Endothelial cell (in vitro differentiated cells): ENCODE measurements at regions not wholly inside any gene's neighbourhood (a gene's known extent, or its start where the extent isn't known, plus 50 kb on each side); places are given as distances from the start of the nearest gene placed in this dataset.

Experiments used
- DNase-seq: peaks from one replicate; pipeline ENCODE4 v3.0.0; 2021; ENCODE audit warnings: low spot score
- H3K27ac Mint-ChIP-seq: one replicate; pipeline ENCODE4 v1.8.0; 2021; ENCODE audit warnings: mixed read lengths, inconsistent platforms; ENCODE audit not compliant: unreplicated experiment
- H3K27me3 Mint-ChIP-seq: one replicate; pipeline ENCODE4 v1.8.0; 2021; ENCODE audit warnings: mild to moderate bottlenecking, moderate library complexity, mixed read lengths, inconsistent platforms; ENCODE audit not compliant: unreplicated experiment
- H3K36me3 Mint-ChIP-seq: one replicate; pipeline ENCODE4 v1.8.0; 2021; ENCODE audit warnings: mild to moderate bottlenecking, low read depth, mixed read lengths, inconsistent platforms; ENCODE audit not compliant: unreplicated experiment
- H3K4me1 Mint-ChIP-seq: one replicate; pipeline ENCODE4 v1.8.0; 2021; ENCODE audit warnings: mild to moderate bottlenecking, mixed read lengths, inconsistent platforms; ENCODE audit not compliant: unreplicated experiment
- H3K4me3 Mint-ChIP-seq: one replicate; pipeline ENCODE4 v1.8.0; 2021; ENCODE audit warnings: mild to moderate bottlenecking, mixed read lengths, inconsistent platforms; ENCODE audit not compliant: unreplicated experiment
- H3K9me3 Mint-ChIP-seq: one replicate; pipeline ENCODE4 v1.8.0; 2021; ENCODE audit warnings: mixed read lengths, inconsistent platforms; ENCODE audit not compliant: unreplicated experiment
- CTCF ChIP-seq: fragments of 200-600 bp; sonication (generic); IDR thresholded peaks from one replicate; pipeline ENCODE4 v1.5.0; 2021; ENCODE audit warnings: antibody characterized with exemption; ENCODE audit not compliant: unreplicated experiment

GRCh38 chr6:14197118-14197517, 79.5 kb downstream of the CD83 start:
- TF ChIP-seq CTCF = no peak
- Mint-ChIP-seq H3K27me3 (no peaks in the 10 kb centered on the region), H3K4me1 (no peaks in the 10 kb centered on the region), H3K36me3 (no peaks in the 10 kb centered on the region), H3K4me3 (no peak overlapping the region), H3K9me3 (no peaks in the 10 kb centered on the region), H3K27ac (no peak overlapping the region)
- DNase-seq = no peak

GRCh38 chr6:14200047-14200446, 82.5 kb downstream of the CD83 start:
- Mint-ChIP-seq H3K27ac (no peak overlapping the region), H3K4me3 (no peak overlapping the region), H3K27me3 (no peaks in the 10 kb centered on the region), H3K9me3 (no peaks in the 10 kb centered on the region), H3K36me3 (no peaks in the 10 kb centered on the region), H3K4me1 (no peaks in the 10 kb centered on the region)
- no peak for TF ChIP-seq CTCF
- DNase-seq = no peak

- TF ChIP-seq CTCF = no peak
- H3K4me1 Mint-ChIP-seq = no peaks in the 10 kb centered on the region
- H3K27ac Mint-ChIP-seq = no peak overlapping the region
- H3K9me3 Mint-ChIP-seq = no peaks in the 10 kb centered on the region
- DNase-seq = no peak
- no peaks in the 10 kb centered on the region for H3K27me3 Mint-ChIP-seq
- no peaks in the 10 kb centered on the region for H3K36me3 Mint-ChIP-seq
- H3K4me3 Mint-ChIP-seq = no peak overlapping the region
Measured at GRCh38 chr6:14202947-14203346, 85.4 kb downstream of the CD83 start.

GRCh38 chr6:14206391-14206790, 88.8 kb downstream of the CD83 start:
- H3K36me3 Mint-ChIP-seq = no peaks in the 10 kb centered on the region
- H3K4me3 Mint-ChIP-seq = no peak overlapping the region
- H3K27ac Mint-ChIP-seq = no peak overlapping the region
- peaks cover 4% of the 10 kb centered on the region for H3K4me1 Mint-ChIP-seq
- H3K9me3 Mint-ChIP-seq = no peaks in the 10 kb centered on the region
- no peak for DNase-seq
- no peaks in the 10 kb centered on the region for H3K27me3 Mint-ChIP-seq
- TF ChIP-seq CTCF = no peak

GRCh38 chr6:14207448-14207847, 89.9 kb downstream of the CD83 start:
- Mint-ChIP-seq H3K4me1 (peaks cover 11% of the 10 kb centered on the region), H3K27ac (no peak overlapping the region), H3K36me3 (no peaks in the 10 kb centered on the region), H3K27me3 (no peaks in the 10 kb centered on the region), H3K9me3 (no peaks in the 10 kb centered on the region), H3K4me3 (no peak overlapping the region)
- no peak for DNase-seq
- TF ChIP-seq CTCF = no peak
